ENCODE measurements at regions not wholly inside any gene's neighbourhood (a gene's known extent, or its start where the extent isn't known, plus 50 kb on each side); places are given as distances from the start of the nearest gene placed in this dataset.

GRCh38 chr5:88664645-88665044, 218.3 kb downstream of the MEF2C start (continued):
- no peak for TF ChIP-seq TAF1 (IDR thresholded peaks at IDR 0.05; ENCODE audit: low read depth, low read length)
- TF ChIP-seq CHD2 (IDR thresholded peaks at IDR 0.05; ENCODE audit: low read length): 0 out of 2 replicates have a peak, but pooled peaks have one; percentile 28
- TF ChIP-seq RXRA (IDR thresholded peaks at IDR 0.05; ENCODE audit: insufficient read depth, low read depth, low read length): no peak
- TF ChIP-seq BACH1 (IDR thresholded peaks at IDR 0.05; ENCODE audit: low read length): no peak
- no peak for TF ChIP-seq EGR1 (IDR thresholded peaks at IDR 0.05; ENCODE audit: borderline replicate concordance, low read depth, low read length)
- TF ChIP-seq JUN (IDR thresholded peaks at IDR 0.05; ENCODE audit: low read depth, low read length): no peak
- no peak for TF ChIP-seq PHF8 (conservative IDR thresholded peaks at IDR 0.05; ENCODE audit: low read depth, low read length)
- no peak for TF ChIP-seq GABPA (IDR thresholded peaks at IDR 0.05; ENCODE audit: borderline replicate concordance, insufficient read depth, low read length)
- no peak; the same call in 1 of the 2 replicates for TF ChIP-seq YY1 (IDR thresholded peaks at IDR 0.05; ENCODE audit: low read depth, low read length)
- peak; percentile 67 to 82; a peak in 2 of 4 replicates for TF ChIP-seq HDAC2 (IDR thresholded peaks at IDR 0.05; ENCODE audit: borderline replicate concordance in 1 of 2, low read depth in 2 of 2, low read length in 2 of 2)
- no peak for TF ChIP-seq SAP30 (IDR thresholded peaks at IDR 0.05; ENCODE audit: insufficient read depth, insufficient replicate concordance, low read length)
- TF ChIP-seq, protein P1, sequence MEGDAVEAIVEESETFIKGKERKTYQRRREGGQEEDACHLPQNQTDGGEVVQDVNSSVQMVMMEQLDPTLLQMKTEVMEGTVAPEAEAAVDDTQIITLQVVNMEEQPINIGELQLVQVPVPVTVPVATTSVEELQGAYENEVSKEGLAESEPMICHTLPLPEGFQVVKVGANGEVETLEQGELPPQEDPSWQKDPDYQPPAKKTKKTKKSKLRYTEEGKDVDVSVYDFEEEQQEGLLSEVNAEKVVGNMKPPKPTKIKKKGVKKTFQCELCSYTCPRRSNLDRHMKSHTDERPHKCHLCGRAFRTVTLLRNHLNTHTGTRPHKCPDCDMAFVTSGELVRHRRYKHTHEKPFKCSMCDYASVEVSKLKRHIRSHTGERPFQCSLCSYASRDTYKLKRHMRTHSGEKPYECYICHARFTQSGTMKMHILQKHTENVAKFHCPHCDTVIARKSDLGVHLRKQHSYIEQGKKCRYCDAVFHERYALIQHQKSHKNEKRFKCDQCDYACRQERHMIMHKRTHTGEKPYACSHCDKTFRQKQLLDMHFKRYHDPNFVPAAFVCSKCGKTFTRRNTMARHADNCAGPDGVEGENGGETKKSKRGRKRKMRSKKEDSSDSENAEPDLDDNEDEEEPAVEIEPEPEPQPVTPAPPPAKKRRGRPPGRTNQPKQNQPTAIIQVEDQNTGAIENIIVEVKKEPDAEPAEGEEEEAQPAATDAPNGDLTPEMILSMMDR (IDR thresholded peaks at IDR 0.05; ENCODE audit: control extremely low read depth in 1 of 3, insufficient read depth in 1 of 3, low read depth in 1 of 3, low read length in 3 of 3): no peak
- no peak for TF ChIP-seq KDM4A (IDR thresholded peaks at IDR 0.05; ENCODE audit: low read depth, low read length, severe bottlenecking)
- TF ChIP-seq ATF3 (IDR thresholded peaks at IDR 0.05; ENCODE audit: insufficient read depth, low read depth, low read length): no peak
- no peak for TF ChIP-seq EZH2 (IDR thresholded peaks at IDR 0.05; ENCODE audit: low read depth, low read length, severe bottlenecking)
- TF ChIP-seq SIX5 (IDR thresholded peaks at IDR 0.05; ENCODE audit: low read depth, low read length): peak; percentile 45; the same call in 1 of the 2 replicates
- peak; percentile 72; the same call in 1 of the 2 replicates for TF ChIP-seq TCF12 (IDR thresholded peaks at IDR 0.05; ENCODE audit: low read depth, low read length)
- no peak for TF ChIP-seq TAF7 (optimal IDR thresholded peaks at IDR 0.05; ENCODE audit: borderline replicate concordance, low read depth, low read length)
- no peak for TF ChIP-seq SUZ12 (IDR thresholded peaks at IDR 0.05; ENCODE audit: low read length)
- TF ChIP-seq HDAC6 (IDR thresholded peaks at IDR 0.05; ENCODE audit: low read depth, low read length): no peak
- TF ChIP-seq CEBPB (IDR thresholded peaks at IDR 0.05; ENCODE audit: low read depth, low read length): peak; percentile 22; the same call in 1 of the 2 replicates
- TF ChIP-seq CHD1 (IDR thresholded peaks at IDR 0.05; ENCODE audit: low read depth, low read length): no peak
- TF ChIP-seq RFX5 (IDR thresholded peaks at IDR 0.05; ENCODE audit: borderline replicate concordance, low read depth, low read length): no peak
